GM21360 (cell line): ENCODE measurements at regions not wholly inside any gene's neighbourhood (a gene's known extent, or its start where the extent isn't known, plus 50 kb on each side); places are given as distances from the start of the nearest gene placed in this dataset.

Experiments
- ATAC-seq: cut with Tn5 transposase; IDR thresholded peaks from one replicate; pipeline ENCODE4 v1.9.1; 2021; ENCODE audit warnings: mild to moderate bottlenecking, moderate library complexity; ENCODE audit not compliant: unreplicated experiment

DNA sequence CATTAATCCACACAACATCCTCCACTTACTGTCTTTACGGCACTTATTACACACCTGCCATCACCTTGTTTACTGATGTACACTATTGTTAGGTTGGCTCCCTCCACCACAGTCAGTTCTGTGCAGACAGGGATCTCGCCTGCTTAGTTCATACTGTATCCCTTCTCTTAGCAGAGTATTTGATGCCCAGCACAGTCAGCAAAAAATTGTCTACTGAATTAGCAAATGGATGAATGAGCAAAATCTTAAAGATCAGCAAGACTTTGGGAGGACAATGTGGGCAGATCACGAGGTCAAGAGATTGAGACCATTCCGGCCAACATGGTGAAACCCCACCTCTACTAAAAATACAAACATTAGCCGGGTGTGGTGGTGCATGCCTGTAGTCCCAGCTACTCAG, 109.8 kb upstream of the ATXN1 start:
- ATAC-seq: no peak

DNA sequence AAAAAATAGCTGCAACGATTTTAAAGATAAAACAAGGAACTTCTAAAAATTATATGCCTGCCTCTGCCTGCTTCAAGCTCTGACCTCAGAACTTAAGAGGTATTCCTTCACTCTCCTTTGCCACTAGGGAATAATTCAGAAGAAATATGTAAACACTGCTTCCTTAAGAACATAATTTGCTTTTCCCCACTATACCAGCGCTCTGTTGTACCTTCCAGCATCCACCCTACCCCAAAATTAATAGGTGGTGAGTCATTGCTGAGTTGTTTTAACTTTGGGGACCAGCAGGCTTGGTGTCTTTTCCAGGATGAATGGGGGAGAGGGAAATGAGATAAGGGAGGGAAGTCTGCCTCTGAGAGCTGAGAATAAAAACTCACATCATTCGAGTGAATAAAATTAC, 107.7 kb upstream of the ATXN1 start:
- no peak for ATAC-seq

DNA sequence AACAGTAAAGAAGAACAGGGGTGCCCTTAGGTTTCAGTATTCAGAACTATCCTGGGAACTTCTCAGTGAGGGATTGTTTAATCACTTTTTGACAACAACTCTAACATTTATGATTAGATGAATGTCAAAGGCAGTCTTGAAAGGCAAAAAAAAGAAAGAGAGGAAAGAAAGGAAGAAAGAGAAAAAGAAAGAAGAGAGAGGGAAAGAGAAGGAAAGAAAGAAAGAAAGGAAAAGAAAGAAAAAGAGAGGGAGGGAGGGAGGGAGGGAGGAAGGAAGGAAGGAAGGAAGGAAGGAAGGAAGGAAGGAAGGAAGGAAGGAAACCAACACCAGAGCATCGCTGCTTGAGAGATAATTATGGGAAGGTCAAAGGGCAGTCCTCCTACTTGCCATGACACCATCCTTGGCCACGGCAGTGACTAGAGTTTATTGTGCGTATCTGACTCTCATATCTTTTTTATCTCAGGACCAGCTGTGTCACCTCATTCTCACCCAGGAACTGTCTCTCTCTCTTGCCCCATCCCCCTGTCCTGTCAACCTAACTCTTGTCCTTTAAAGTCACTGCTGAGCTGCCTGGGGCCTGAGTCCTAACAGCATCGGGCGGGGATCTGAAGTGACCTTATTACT, 96.8 kb upstream of the ATXN1 start:
- no peak for ATAC-seq

GRCh38 chr6:16855460-16855859, 94.2 kb upstream of the ATXN1 start:
- ATAC-seq: peak; percentile 32

DNA sequence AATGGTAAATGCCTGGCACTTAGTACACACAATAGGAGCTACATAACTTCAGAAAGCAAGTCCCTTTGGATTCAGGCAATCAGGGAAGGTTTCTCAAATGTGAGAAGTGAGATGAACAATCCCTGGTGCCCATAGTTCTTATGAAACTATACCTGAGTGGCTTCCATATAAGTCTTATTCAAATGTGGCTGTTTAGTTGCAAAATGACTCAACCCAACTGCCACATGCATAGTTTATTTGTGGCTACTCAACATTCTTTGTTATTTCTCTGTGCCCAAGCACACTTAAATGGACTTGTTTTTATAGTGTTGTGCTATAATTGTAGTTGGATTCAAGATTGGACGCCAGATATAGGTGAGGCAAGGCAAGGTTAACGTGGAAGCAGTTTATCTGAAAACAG, 93.7 kb upstream of the ATXN1 start:
- ATAC-seq: peak; percentile 86

- ATAC-seq: no peak
Measured at GRCh38 chr6:16852671-16853070, 91.4 kb upstream of the ATXN1 start.

DNA sequence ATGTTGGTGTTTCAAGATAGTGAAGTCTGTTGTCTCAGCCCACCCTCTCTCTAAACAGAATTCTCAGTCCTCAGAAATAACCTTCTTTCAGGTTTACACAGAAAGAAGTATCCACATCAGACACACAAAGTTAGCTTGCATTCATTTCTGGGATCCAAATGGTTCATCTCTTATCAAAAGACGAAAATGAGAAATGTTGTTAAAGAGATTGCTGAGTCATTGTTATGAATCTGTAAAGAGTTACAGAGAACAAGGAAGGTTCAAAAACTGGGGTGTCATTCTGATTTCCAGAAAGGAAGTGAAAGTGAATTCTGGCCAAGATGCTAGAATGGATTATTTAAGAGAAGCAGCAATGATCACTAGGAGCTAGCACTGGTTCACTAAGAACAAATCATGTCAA, 90.5 kb upstream of the ATXN1 start:
- no peak for ATAC-seq

GRCh38 chr6:16851044-16851540, 89.8 kb upstream of the ATXN1 start:
- ATAC-seq: no peak

GRCh38 chr6:16850681-16851026, 89.4 kb upstream of the ATXN1 start:
- ATAC-seq: no peak

GRCh38 chr6:16849988-16850680, 88.9 kb upstream of the ATXN1 start:
- ATAC-seq: no peak

DNA sequence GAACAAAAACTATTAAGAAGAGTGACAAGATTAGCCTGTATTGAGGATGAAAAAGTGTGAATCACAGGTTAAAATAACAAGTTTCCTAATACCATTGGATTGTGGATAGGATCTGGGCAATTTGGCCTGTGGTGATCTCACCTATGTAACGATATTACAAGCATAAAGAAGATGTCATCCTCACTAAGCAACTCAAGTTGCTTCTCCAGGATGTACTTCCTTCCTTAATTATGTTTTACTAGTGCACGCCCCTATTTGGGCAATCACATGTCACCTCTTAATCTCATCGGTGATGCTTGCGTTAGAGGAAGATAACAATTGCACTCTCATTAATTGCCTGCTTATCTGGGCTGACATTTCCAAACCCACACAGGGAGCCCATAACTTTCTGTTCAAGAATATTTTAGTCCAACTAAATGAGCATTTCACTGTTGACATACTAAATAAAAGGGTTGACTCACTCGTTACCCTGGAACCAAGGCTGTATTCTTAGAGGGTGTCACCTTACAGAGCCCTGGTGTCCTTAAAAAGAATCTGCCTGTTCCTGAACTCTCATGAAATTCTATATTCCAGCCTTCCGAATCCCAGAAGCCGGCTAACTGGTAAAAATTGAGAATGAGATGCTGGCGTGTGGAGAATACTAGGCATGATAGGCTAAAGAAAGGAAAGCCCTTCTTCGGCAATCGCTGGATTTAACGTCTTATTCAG, 88.2 kb upstream of the ATXN1 start:
- ATAC-seq: no peak

- ATAC-seq: no peak
Measured at GRCh38 chr6:16846399-16846778, 85.1 kb upstream of the ATXN1 start.

GRCh38 chr6:16844183-16844582, 82.9 kb upstream of the ATXN1 start:
- ATAC-seq: no peak

GRCh38 chr6:16842676-16843075, 81.4 kb upstream of the ATXN1 start:
- ATAC-seq: no peak

- ATAC-seq: no peak
Measured at GRCh38 chr6:16841241-16841640, 80.0 kb upstream of the ATXN1 start.

DNA sequence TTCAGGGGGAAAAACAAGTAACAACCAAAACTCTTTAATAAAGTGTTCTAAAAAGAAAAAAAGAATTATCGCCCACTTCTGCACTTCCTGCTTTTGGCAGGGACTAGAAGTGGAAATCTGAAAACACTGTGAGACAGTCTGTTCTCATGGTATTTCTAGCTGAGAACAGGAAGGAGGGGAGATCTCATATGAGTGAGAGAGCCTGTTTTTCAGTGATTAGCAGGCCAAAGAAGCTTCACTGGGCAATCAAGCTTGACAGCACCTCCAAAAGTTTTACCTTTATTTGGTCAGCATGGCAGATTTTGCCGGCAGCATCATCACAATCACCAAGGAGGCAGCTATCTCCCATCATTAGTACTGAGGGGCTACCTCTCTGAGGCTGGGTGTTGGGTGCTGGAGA, 79.5 kb upstream of the ATXN1 start:
- ATAC-seq: no peak

DNA sequence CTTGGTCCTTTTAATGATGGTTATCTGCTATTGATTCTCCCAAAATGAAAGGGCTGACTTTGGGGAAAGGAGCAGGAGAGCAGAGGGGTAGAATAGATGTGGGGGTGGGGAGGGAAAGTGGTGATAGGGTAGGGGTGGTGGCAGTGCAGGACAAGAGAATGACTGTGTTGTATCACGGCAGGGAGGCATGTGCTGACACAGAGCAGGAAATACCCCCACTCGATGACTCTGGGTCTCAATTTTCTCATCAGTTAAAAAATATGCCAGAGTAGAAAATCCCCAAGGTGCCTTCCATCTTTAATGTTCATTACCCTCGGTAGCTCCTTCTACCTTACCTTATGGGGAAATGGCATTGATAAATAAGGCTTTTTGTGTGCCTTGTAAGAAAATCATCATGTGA, 79.0 kb upstream of the ATXN1 start:
- no peak for ATAC-seq

DNA sequence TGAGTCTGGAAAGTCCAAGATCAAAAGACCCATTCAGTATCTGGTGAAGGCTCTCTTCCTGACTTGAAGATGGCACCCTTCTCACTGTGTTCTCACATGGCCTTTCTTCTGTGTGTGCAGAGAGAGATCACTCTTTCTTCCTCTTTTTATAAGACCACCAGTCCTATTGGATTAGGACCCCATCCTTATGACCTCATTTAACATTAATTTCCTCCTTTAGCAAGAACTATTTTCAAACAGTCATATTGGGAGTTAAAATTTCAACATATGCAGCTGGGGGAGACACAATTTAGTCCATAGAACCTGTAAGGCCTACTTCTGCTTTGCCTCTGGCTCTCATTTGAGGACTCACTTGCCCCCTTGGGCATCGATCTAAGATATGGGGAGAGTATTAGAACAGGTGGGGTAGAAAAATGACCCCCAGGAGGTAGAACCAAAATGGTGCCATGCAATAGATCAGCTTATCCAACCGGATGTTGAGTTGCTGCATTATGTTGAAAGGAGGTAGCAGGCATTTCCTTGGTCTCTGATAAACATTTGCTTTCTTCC, 78.4 kb upstream of the ATXN1 start:
- no peak for ATAC-seq

- no peak for ATAC-seq
Measured at GRCh38 chr6:16837217-16837972, 76.1 kb upstream of the ATXN1 start.

- ATAC-seq: peak; percentile 69
Measured at GRCh38 chr6:16836144-16836981, 75.1 kb upstream of the ATXN1 start.
